HCT116 (cell line): ENCODE measurements at regions not wholly inside any gene's neighbourhood (a gene's known extent, or its start where the extent isn't known, plus 50 kb on each side); places are given as distances from the start of the nearest gene placed in this dataset.

Experiments used
- ATAC-seq: fragments of 200-7000 bp; cut with Tn5 transposase; 2 replicates; pipeline ENCODE4 v1.9.1; 2020; ENCODE audit warnings: mild to moderate bottlenecking, moderate library complexity
- BruUV-seq: library from RNA; stranded (reverse); fragments of 400-500 nt; replicated peaks from 2 replicates; lab custom pipeline; 2021; lab: Mats Ljungman, UMichigan
- CTCF ChIA-PET: fragments of 300-600 bp; sonication (Branson Sonifier 250); formaldehyde crosslinking; loops from one replicate; lab custom pipeline; 2021; ENCODE audit warnings: antibody characterized with exemption; lab: Charles Lee
- POLR2A ChIA-PET: fragments of 300-600, 350-600 bp; sonication (Branson Sonifier 250); formaldehyde crosslinking; loops from one replicate; lab custom pipeline; 2021; ENCODE audit warnings: antibody characterized with exemption; lab: Charles Lee
- RAD21 ChIA-PET, 2 experiments: fragments of 300-600 bp; sonication (Branson Sonifier 250); formaldehyde crosslinking; loops; one replicate each; lab custom pipeline; 2023; ENCODE audit warnings: low total read pairs in 2 of 2; ENCODE audit not compliant: uncharacterized antibody in 2 of 2, unreplicated experiment in 2 of 2, low non-redundant PET in 1 of 2; lab: Charles Lee
- DNase-seq: peaks from one replicate; pipeline ENCODE4 v3.0.0-alpha.2; 2010; ENCODE audit warnings: low read depth, low spot score
- H2AFZ ChIP-seq: fragments of 200-600 bp; shearing (Covaris generic), sonication (generic); 2 replicates; pipeline ENCODE4 v1.6.1; 2017; ENCODE audit warnings: low read depth, mixed run types, mixed read lengths, antibody characterized with exemption, low read length; ENCODE audit not compliant: poor library complexity, severe bottlenecking
- H3K27ac ChIP-seq: 2 replicates; pipeline ENCODE4 v1.5.1; 2012; ENCODE audit warnings: low read depth, low read length
- H3K27me3 ChIP-seq: fragments of 200-600 bp; sonication (generic); 2 replicates; pipeline ENCODE4 v1.6.1; 2016; ENCODE audit warnings: mixed run types, low read length, mixed read lengths; ENCODE audit not compliant: insufficient read depth
- H3K36me3 ChIP-seq, 2 experiments: fragments of 200-500 bp in 1 of 2; fragments of 200-600 bp in 1 of 2; sonication (Bioruptor generic) in 1 of 2; sonication (generic) in 1 of 2; 2 replicates each; pipeline versions ENCODE4 v1.5.1 to v1.6.1; 2014 to 2016; ENCODE audit warnings: low read length in 2 of 2, inconsistent platforms in 1 of 2, mixed read lengths in 1 of 2, mixed run types in 1 of 2; ENCODE audit not compliant: insufficient read depth in 2 of 2, control insufficient read depth in 1 of 2
- H3K4me1 ChIP-seq, 2 experiments: fragments of 200-600 bp in 1 of 2; sonication (generic) in 1 of 2; 2 replicates each; pipeline versions ENCODE4 v1.5.1 to v1.6.1; 2012 to 2017; ENCODE audit warnings: low read length in 2 of 2, inconsistent platforms in 1 of 2, mild to moderate bottlenecking in 1 of 2, mixed read lengths in 1 of 2, mixed run types in 1 of 2, moderate library complexity in 1 of 2; ENCODE audit not compliant: insufficient read depth in 2 of 2, control insufficient read depth in 1 of 2
- H3K4me2 ChIP-seq: fragments of 200-600 bp; sonication (generic); 2 replicates; pipeline ENCODE4 v1.6.1; 2017; ENCODE audit warnings: mixed run types, low read length, mixed read lengths
- H3K4me3 ChIP-seq, 2 experiments: fragments of 200-600 bp in 1 of 2; sonication (generic) in 1 of 2; replicated peaks in 1 of 2; 2 replicates each; pipeline ENCODE4 v1.5.1; 2011 to 2016; ENCODE audit warnings: low read length in 2 of 2, control low read depth in 1 of 2, low read depth in 1 of 2, mild to moderate bottlenecking in 1 of 2, mixed read lengths in 1 of 2, mixed run types in 1 of 2
- H3K79me2 ChIP-seq: fragments of 200-600 bp; sonication (generic); 2 replicates; pipeline ENCODE4 v1.6.1; 2017; ENCODE audit warnings: mild to moderate bottlenecking, mixed run types, low read length, moderate library complexity, mixed read lengths; ENCODE audit not compliant: insufficient read depth
- H3K9ac ChIP-seq: fragments of 200-600 bp; sonication (generic); 2 replicates; pipeline ENCODE4 v1.6.1; 2016; ENCODE audit warnings: low read length, mixed read lengths
- H3K9me2 ChIP-seq: fragments of 200-600 bp; sonication (generic), shearing (Covaris generic); 2 replicates; pipeline ENCODE4 v1.6.1; 2017; ENCODE audit warnings: mixed run types, mild to moderate bottlenecking, moderate library complexity; ENCODE audit not compliant: insufficient read depth
- H3K9me3 ChIP-seq, 2 experiments: fragments of 200-500 bp in 1 of 2; fragments of 200-600 bp in 1 of 2; sonication (Bioruptor generic) in 1 of 2; sonication (generic) in 1 of 2; 2 replicates each; pipeline ENCODE4 v1.6.1; 2014 to 2017; ENCODE audit warnings: low read length in 2 of 2, mixed read lengths in 2 of 2, inconsistent platforms in 1 of 2, low read depth in 1 of 2, mild to moderate bottlenecking in 1 of 2, mixed run types in 1 of 2, moderate library complexity in 1 of 2; ENCODE audit not compliant: control insufficient read depth in 1 of 2, insufficient read depth in 1 of 2
- H4K20me1 ChIP-seq: fragments of 200-600 bp; sonication (generic), shearing (Covaris generic); 2 replicates; pipeline ENCODE4 v1.6.1; 2017; ENCODE audit warnings: mixed run types, mild to moderate bottlenecking, moderate library complexity; ENCODE audit not compliant: insufficient read depth
- CBX3 ChIP-seq: IDR thresholded peaks from 2 replicates; pipeline ENCODE4 v1.6.1; 2012; ENCODE audit warnings: low read depth
- CEBPB ChIP-seq: IDR thresholded peaks from 2 replicates; pipeline ENCODE4 v1.6.1; 2012; ENCODE audit warnings: low read depth
- EGR1 ChIP-seq: IDR thresholded peaks from 2 replicates; pipeline ENCODE4 v1.6.1; 2012; ENCODE audit warnings: low read depth
- ELF1 ChIP-seq: IDR thresholded peaks from 2 replicates; pipeline ENCODE4 v1.6.1; 2012; ENCODE audit warnings: low read depth, borderline replicate concordance
- JUND ChIP-seq: IDR thresholded peaks from 2 replicates; pipeline ENCODE4 v1.6.1; 2012
- POLR2A ChIP-seq: IDR thresholded peaks from 2 replicates; pipeline ENCODE4 v1.7.0; 2011; ENCODE audit warnings: borderline replicate concordance; ENCODE audit not compliant: insufficient read depth, insufficient read length; ENCODE audit errors: extremely low read depth
- SIN3A ChIP-seq: IDR thresholded peaks from 2 replicates; pipeline ENCODE4 v1.6.1; 2012; ENCODE audit warnings: low read depth
- SP1 ChIP-seq: IDR thresholded peaks from 2 replicates; pipeline ENCODE4 v1.6.1; 2012; ENCODE audit warnings: low read depth
- SRF ChIP-seq: IDR thresholded peaks from 2 replicates; pipeline ENCODE4 v1.6.1; 2012; ENCODE audit warnings: low read depth
- YY1 ChIP-seq: IDR thresholded peaks from 2 replicates; pipeline ENCODE4 v1.6.1; 2011; ENCODE audit warnings: low read length, low read depth, moderate library complexity, mild to moderate bottlenecking; ENCODE audit not compliant: insufficient replicate concordance; ENCODE audit errors: extremely low read depth
- intact Hi-C: fragments of 100-400 bp; cut with micrococcal nuclease; formaldehyde crosslinking; loops from 2 replicates; pipeline ENCODE4 v1.10.0; 2022
- TF ChIP-seq, protein P1 (sequence below): IDR thresholded peaks from 2 replicates; pipeline ENCODE4 v1.6.1; 2012; ENCODE audit warnings: low read depth
- TF ChIP-seq, protein P2 (sequence below): IDR thresholded peaks from 2 replicates; pipeline ENCODE4 v1.6.1; 2012
- TF ChIP-seq, protein P3 (sequence below): IDR thresholded peaks from 2 replicates; pipeline ENCODE4 v1.6.1; 2011; ENCODE audit warnings: mild to moderate bottlenecking, low read length, moderate library complexity; ENCODE audit not compliant: insufficient replicate concordance; ENCODE audit errors: extremely low read depth

DNA sequence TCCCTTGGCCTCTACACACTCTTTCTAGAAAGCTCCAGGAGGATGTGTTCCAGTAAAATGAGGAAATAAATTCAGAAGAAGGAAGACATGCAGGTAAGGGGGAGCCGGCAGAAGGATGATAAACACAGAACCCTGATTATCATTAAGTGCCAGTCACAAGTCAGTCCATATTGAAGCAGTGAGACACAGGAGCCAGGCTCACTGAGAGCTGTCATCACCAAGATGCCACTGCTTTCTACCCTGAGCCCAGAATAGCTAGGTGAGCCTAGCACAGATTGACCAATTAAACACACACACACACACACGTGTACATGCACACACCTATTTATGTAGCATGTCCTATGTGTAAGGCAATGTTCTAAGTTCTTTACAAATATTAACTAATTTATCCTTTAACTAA is 211.4 kb upstream of the IPO5 start:
- no peak for DNase-seq
- Histone ChIP-seq H3K36me3 (no peaks in the 10 kb centered on the region), H3K27ac (no peak overlapping the region), H3K4me3 (no peak overlapping the region), H3K27me3 (no peaks in the 10 kb centered on the region), H3K79me2 (no peaks in the 10 kb centered on the region), H3K9ac (no peak overlapping the region), H3K9me2 (no peaks in the 10 kb centered on the region), H4K20me1 (no peaks in the 10 kb centered on the region), H3K9me3 (no peaks in the 10 kb centered on the region), H3K4me2 (no peak overlapping the region), H2AFZ (no peak overlapping the region), H3K4me1 (no peaks in the 10 kb centered on the region)
- RAD21 ChIA-PET = no interaction called here
- no peak for ATAC-seq
- CTCF ChIA-PET = no interaction called here
- TF ChIP-seq SRF (no peak), POLR2A (no peak), SP1 (no peak), ELF1 (no peak), CEBPB (no peak), EGR1 (no peak), YY1 (no peak), CBX3 (no peak), SIN3A (no peak), JUND (no peak)
- TF ChIP-seq, protein P1, sequence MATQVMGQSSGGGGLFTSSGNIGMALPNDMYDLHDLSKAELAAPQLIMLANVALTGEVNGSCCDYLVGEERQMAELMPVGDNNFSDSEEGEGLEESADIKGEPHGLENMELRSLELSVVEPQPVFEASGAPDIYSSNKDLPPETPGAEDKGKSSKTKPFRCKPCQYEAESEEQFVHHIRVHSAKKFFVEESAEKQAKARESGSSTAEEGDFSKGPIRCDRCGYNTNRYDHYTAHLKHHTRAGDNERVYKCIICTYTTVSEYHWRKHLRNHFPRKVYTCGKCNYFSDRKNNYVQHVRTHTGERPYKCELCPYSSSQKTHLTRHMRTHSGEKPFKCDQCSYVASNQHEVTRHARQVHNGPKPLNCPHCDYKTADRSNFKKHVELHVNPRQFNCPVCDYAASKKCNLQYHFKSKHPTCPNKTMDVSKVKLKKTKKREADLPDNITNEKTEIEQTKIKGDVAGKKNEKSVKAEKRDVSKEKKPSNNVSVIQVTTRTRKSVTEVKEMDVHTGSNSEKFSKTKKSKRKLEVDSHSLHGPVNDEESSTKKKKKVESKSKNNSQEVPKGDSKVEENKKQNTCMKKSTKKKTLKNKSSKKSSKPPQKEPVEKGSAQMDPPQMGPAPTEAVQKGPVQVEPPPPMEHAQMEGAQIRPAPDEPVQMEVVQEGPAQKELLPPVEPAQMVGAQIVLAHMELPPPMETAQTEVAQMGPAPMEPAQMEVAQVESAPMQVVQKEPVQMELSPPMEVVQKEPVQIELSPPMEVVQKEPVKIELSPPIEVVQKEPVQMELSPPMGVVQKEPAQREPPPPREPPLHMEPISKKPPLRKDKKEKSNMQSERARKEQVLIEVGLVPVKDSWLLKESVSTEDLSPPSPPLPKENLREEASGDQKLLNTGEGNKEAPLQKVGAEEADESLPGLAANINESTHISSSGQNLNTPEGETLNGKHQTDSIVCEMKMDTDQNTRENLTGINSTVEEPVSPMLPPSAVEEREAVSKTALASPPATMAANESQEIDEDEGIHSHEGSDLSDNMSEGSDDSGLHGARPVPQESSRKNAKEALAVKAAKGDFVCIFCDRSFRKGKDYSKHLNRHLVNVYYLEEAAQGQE = no peak
- TF ChIP-seq, protein P2, sequence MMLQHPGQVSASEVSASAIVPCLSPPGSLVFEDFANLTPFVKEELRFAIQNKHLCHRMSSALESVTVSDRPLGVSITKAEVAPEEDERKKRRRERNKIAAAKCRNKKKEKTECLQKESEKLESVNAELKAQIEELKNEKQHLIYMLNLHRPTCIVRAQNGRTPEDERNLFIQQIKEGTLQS = no peak
- TF ChIP-seq, protein P3, sequence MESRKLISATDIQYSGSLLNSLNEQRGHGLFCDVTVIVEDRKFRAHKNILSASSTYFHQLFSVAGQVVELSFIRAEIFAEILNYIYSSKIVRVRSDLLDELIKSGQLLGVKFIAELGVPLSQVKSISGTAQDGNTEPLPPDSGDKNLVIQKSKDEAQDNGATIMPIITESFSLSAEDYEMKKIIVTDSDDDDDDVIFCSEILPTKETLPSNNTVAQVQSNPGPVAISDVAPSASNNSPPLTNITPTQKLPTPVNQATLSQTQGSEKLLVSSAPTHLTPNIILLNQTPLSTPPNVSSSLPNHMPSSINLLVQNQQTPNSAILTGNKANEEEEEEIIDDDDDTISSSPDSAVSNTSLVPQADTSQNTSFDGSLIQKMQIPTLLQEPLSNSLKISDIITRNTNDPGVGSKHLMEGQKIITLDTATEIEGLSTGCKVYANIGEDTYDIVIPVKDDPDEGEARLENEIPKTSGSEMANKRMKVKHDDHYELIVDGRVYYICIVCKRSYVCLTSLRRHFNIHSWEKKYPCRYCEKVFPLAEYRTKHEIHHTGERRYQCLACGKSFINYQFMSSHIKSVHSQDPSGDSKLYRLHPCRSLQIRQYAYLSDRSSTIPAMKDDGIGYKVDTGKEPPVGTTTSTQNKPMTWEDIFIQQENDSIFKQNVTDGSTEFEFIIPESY = no peak
- BruUV-seq = no TSS peak
- POLR2A ChIA-PET = no interaction called here
- intact Hi-C loops = no loop called here
